ENCODE measurements at regions not wholly inside any gene's neighbourhood (a gene's known extent, or its start where the extent isn't known, plus 50 kb on each side); places are given as distances from the start of the nearest gene placed in this dataset.

DNA sequence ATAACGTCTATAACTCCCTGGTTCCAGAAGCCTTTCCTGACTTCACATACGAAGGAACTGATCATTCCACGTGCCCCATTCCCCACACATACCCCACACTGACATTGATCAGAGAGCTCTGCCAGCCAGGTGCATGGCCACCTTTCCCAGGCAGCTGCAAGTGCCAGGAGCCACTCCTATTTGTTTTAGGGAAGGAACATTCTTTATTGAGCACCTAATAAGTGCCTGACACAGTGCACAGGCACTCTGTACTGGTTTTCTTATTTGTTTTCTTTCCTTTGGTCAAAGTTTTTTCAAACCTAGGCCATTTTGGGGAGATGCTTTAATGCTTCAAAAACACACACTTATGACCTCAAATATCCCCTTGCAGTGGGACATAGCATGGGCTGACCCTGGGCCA, 50.0 kb downstream of the PITPNM2 start:
- H3K4me1 ChIP-seq: peaks cover 18% of the 10 kb centered on the region
- no peak overlapping the region for H3K4me3 ChIP-seq
- DNase-seq: no peak
- H3K9me3 ChIP-seq: no peaks in the 10 kb centered on the region
- ATAC-seq: peak; percentile 28
- TF ChIP-seq, protein P1, sequence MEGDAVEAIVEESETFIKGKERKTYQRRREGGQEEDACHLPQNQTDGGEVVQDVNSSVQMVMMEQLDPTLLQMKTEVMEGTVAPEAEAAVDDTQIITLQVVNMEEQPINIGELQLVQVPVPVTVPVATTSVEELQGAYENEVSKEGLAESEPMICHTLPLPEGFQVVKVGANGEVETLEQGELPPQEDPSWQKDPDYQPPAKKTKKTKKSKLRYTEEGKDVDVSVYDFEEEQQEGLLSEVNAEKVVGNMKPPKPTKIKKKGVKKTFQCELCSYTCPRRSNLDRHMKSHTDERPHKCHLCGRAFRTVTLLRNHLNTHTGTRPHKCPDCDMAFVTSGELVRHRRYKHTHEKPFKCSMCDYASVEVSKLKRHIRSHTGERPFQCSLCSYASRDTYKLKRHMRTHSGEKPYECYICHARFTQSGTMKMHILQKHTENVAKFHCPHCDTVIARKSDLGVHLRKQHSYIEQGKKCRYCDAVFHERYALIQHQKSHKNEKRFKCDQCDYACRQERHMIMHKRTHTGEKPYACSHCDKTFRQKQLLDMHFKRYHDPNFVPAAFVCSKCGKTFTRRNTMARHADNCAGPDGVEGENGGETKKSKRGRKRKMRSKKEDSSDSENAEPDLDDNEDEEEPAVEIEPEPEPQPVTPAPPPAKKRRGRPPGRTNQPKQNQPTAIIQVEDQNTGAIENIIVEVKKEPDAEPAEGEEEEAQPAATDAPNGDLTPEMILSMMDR (IDR thresholded peaks at IDR 0.05): no peak
- no peaks in the 10 kb centered on the region for H3K27me3 ChIP-seq
- no peak overlapping the region for H3K27ac ChIP-seq
- H3K36me3 ChIP-seq: no peaks in the 10 kb centered on the region
- intact Hi-C loops (cut with DNase I): no loop called here

- intact Hi-C loops (cut with DNase I): no loop called here
Observed at GRCh38 chr12:123100450-123100849, 50.4 kb downstream of the PITPNM2 start.

DNA sequence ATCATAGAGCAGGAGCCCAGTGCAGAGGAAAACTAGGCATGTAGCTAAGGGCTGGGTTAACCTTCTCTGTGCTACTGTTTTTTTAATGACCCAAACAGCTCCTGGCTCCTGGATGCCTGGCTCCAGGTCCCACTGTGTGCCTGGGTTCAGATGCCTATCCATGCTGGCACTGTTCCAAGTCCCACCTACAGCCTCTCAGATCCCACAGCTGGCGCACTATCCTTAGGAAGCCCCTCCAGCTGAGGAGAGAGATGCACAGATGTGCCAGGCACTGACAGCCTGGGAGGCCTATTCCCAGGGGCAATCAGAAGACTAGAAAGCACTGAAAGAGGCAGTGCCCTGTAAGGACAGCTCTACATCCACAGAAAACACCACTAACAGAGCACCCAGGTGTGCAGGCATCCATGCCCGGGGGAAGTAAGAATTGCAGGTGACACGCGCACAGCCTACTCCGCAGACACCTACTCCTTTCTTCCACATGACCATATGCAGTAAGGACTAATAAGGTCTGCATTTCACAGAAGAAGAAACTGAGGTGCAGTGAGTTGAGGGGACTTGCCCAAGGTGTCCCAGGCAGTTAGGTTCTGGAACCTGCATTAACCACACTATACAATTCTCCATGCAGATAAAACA, 51.2 kb downstream of the PITPNM2 start:
- intact Hi-C loops (cut with DNase I): no loop called here

More at GRCh38 chr12:123100450-123100849, 50.4 kb downstream of the PITPNM2 start:
- ATAC-seq (no peak), DNase-seq (no peak)
- no peaks in the 10 kb centered on the region for H3K27me3 ChIP-seq
- TF ChIP-seq, protein P1 (IDR thresholded peaks at IDR 0.05): no peak
- H3K4me3 ChIP-seq: no peak overlapping the region
- H3K27ac ChIP-seq: no peak overlapping the region
- H3K9me3 ChIP-seq: no peaks in the 10 kb centered on the region
- H3K36me3 ChIP-seq: no peaks in the 10 kb centered on the region
- H3K4me1 ChIP-seq: peaks cover 14% of the 10 kb centered on the region

DNA sequence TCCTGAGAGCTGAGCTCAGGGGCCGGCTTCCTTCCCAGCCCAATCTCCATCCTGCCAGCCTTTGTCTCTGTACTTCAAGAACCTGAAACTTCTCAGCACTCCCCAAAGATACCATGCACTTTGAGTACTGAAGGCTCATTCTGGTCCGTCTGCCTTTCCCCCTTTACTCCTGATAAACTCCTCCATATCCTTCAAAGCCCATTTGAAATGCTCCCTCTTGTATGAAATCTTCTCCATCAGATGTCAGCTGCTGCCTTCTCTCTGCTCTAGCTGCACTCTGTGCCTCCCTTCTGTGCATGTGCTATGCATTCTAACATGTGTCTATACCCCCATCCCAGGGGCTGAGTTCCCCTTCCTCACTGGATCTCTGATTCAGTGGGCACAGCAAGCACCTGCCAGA, 52.1 kb downstream of the PITPNM2 start:
- no peak for ATAC-seq
- DNase-seq: no peak
- no peak overlapping the region for H3K27ac ChIP-seq
- H3K9me3 ChIP-seq: no peaks in the 10 kb centered on the region
- H3K27me3 ChIP-seq: no peaks in the 10 kb centered on the region
- no peak overlapping the region for H3K4me3 ChIP-seq
- intact Hi-C loops (cut with DNase I): no loop called here
- TF ChIP-seq, protein P1 (IDR thresholded peaks at IDR 0.05): no peak
- H3K36me3 ChIP-seq: no peaks in the 10 kb centered on the region
- peaks cover 19% of the 10 kb centered on the region for H3K4me1 ChIP-seq

More for the DNA sequence above, 51.2 kb downstream of the PITPNM2 start:
- ATAC-seq (no peak), DNase-seq (no peak)
- Histone ChIP-seq H3K4me3 (no peak overlapping the region), H3K27ac (no peak overlapping the region), H3K27me3 (no peaks in the 10 kb centered on the region), H3K9me3 (no peaks in the 10 kb centered on the region), H3K36me3 (no peaks in the 10 kb centered on the region), H3K4me1 (peaks cover 19% of the 10 kb centered on the region)
- TF ChIP-seq, protein P1 (IDR thresholded peaks at IDR 0.05): no peak

GRCh38 chr12:123097561-123098084, 53.3 kb downstream of the PITPNM2 start:
- DNase-seq (no peak), ATAC-seq (peak; percentile 19)
- Histone ChIP-seq H3K27me3 (no peaks in the 10 kb centered on the region), H3K27ac (no peak overlapping the region), H3K9me3 (no peaks in the 10 kb centered on the region), H3K4me3 (no peak overlapping the region), H3K36me3 (no peaks in the 10 kb centered on the region), H3K4me1 (peaks cover 19% of the 10 kb centered on the region)
- intact Hi-C loops (cut with DNase I): no loop called here
- TF ChIP-seq, protein P1 (IDR thresholded peaks at IDR 0.05): no peak

All from upper lobe of right lung (tissue), 1 donor.